ENCODE measurements at regions not wholly inside any gene's neighbourhood (a gene's known extent, or its start where the extent isn't known, plus 50 kb on each side); places are given as distances from the start of the nearest gene placed in this dataset.

- TF ChIP-seq POLR2AphosphoS5 (IDR thresholded peaks at IDR 0.05) = no peak
- no peak for TF ChIP-seq POLR2A (IDR thresholded peaks at IDR 0.05)
- no peak for TF ChIP-seq CTCF (IDR thresholded peaks at IDR 0.05)
- no peak for TF ChIP-seq EP300 (IDR thresholded peaks at IDR 0.05)
- no peaks in the 10 kb centered on the region for H3K36me3 ChIP-seq
- H3K4me3 ChIP-seq = no peak overlapping the region
- H3K4me1 ChIP-seq = no peaks in the 10 kb centered on the region
- H3K27me3 ChIP-seq = no peaks in the 10 kb centered on the region
- 62 to 87% (median 72%) methylated on average over 4 of the region's 4 CpGs for WGBS, 5 donors
- no peak for DNase-seq
- H3K27ac ChIP-seq = no peak overlapping the region
- intact Hi-C loops (cut with DNase I; ENCODE audit: low total_unique reads) = no loop called here
- no peaks in the 10 kb centered on the region for H3K9me3 ChIP-seq
Measured at GRCh38 chr7:37524056-37524455, 75.4 kb upstream of the ELMO1 start.

- 21 to 50% (median 25%) methylated on average over 2 of the region's 2 CpGs for WGBS, 5 donors
- no peaks in the 10 kb centered on the region for H3K27me3 ChIP-seq
- no peaks in the 10 kb centered on the region for H3K36me3 ChIP-seq
- no peaks in the 10 kb centered on the region for H3K4me1 ChIP-seq
- no peak overlapping the region for H3K4me3 ChIP-seq
- DNase-seq = no peak
- intact Hi-C loops (cut with DNase I; ENCODE audit: low total_unique reads) = no loop called here
- H3K9me3 ChIP-seq = no peaks in the 10 kb centered on the region
- no peak overlapping the region for H3K27ac ChIP-seq
- TF ChIP-seq CTCF (IDR thresholded peaks at IDR 0.05) (no peak), POLR2A (IDR thresholded peaks at IDR 0.05) (no peak), EP300 (IDR thresholded peaks at IDR 0.05) (no peak), POLR2AphosphoS5 (IDR thresholded peaks at IDR 0.05) (no peak)
Measured at GRCh38 chr7:37524797-37525196, 76.1 kb upstream of the ELMO1 start.

- H3K4me3 ChIP-seq = no peak overlapping the region
- no peak overlapping the region for H3K27ac ChIP-seq
- H3K27me3 ChIP-seq = no peaks in the 10 kb centered on the region
- 54 to 70% (median 67%) methylated on average over 4 of the region's 4 CpGs for WGBS, 5 donors
- DNase-seq = no peak
- no peaks in the 10 kb centered on the region for H3K9me3 ChIP-seq
- intact Hi-C loops (cut with DNase I; ENCODE audit: low total_unique reads) = no loop called here
- TF ChIP-seq CTCF (IDR thresholded peaks at IDR 0.05) (no peak), POLR2AphosphoS5 (IDR thresholded peaks at IDR 0.05) (no peak), POLR2A (IDR thresholded peaks at IDR 0.05) (no peak), EP300 (IDR thresholded peaks at IDR 0.05) (no peak)
- H3K4me1 ChIP-seq = no peaks in the 10 kb centered on the region
- no peaks in the 10 kb centered on the region for H3K36me3 ChIP-seq
Measured at GRCh38 chr7:37526623-37527022, 78.0 kb upstream of the ELMO1 start.

GRCh38 chr7:37527109-37527508, 78.4 kb upstream of the ELMO1 start:
- H3K4me3 ChIP-seq = no peak overlapping the region
- intact Hi-C loops (cut with DNase I; ENCODE audit: low total_unique reads) = no loop called here
- DNase-seq = no peak
- no peaks in the 10 kb centered on the region for H3K36me3 ChIP-seq
- no peaks in the 10 kb centered on the region for H3K27me3 ChIP-seq
- H3K9me3 ChIP-seq = no peaks in the 10 kb centered on the region
- TF ChIP-seq POLR2AphosphoS5 (IDR thresholded peaks at IDR 0.05) (no peak), CTCF (IDR thresholded peaks at IDR 0.05) (no peak), POLR2A (IDR thresholded peaks at IDR 0.05) (no peak), EP300 (IDR thresholded peaks at IDR 0.05) (no peak)
- 67 to 83% (median 78%) methylated on average over 4 of the region's 4 CpGs for WGBS, 5 donors
- H3K27ac ChIP-seq = no peak overlapping the region
- no peaks in the 10 kb centered on the region for H3K4me1 ChIP-seq
